ENCODE measurements at regions not wholly inside any gene's neighbourhood (a gene's known extent, or its start where the extent isn't known, plus 50 kb on each side); places are given as distances from the start of the nearest gene placed in this dataset.

GRCh38 chrX:39059866-39060265 is 258.6 kb downstream of the MID1IP1 start:
- TF ChIP-seq CEBPB (IDR thresholded peaks at IDR 0.05) (no peak), MAX (IDR thresholded peaks at IDR 0.05) (no peak), EP300 (IDR thresholded peaks at IDR 0.05; ENCODE audit: borderline replicate concordance) (no peak), TEAD4 (IDR thresholded peaks at IDR 0.05) (no peak), TAF1 (IDR thresholded peaks at IDR 0.05; ENCODE audit: low read depth) (no peak), ZBTB7A (IDR thresholded peaks at IDR 0.05; ENCODE audit: low read depth) (no peak), TCF12 (IDR thresholded peaks at IDR 0.05; ENCODE audit: low read depth) (no peak), FOXM1 (IDR thresholded peaks at IDR 0.05; ENCODE audit: borderline replicate concordance, low read depth) (no peak)

Measured in Ishikawa (cell line).